Right lobe of liver (tissue), 6 donors: ENCODE measurements at regions not wholly inside any gene's neighbourhood (a gene's known extent, or its start where the extent isn't known, plus 50 kb on each side); places are given as distances from the start of the nearest gene placed in this dataset.

Experiments used
- ATAC-seq, 4 donors: fragments of 200-7000 bp; cut with Tn5 transposase; one replicate each; pipeline ENCODE4 v1.9.1; 2020; ENCODE audit warnings: mild to moderate bottlenecking in 4 of 4, moderate library complexity in 4 of 4
- DNase-seq, 3 donors: peaks; one replicate each; pipeline ENCODE4 v3.0.0-alpha.2; 2020
- H3K27ac ChIP-seq, 3 donors: fragments of 200-600 bp; one replicate each; pipeline ENCODE4 v1.8.0; 2022
- H3K27me3 ChIP-seq, 2 donors: fragments of 200-600 bp; one replicate each; pipeline ENCODE4 v1.8.0; 2022
- H3K36me3 ChIP-seq, 4 donors: fragments of 200-600 bp; sonication (generic) in 1 of 4; one replicate each; pipeline versions ENCODE4 v1.5.1 to v1.8.0; 2017 to 2022; ENCODE audit warnings: control low read depth in 1 of 4
- H3K4me1 ChIP-seq, 4 donors: fragments of 200-600 bp; sonication (generic) in 1 of 4; one replicate each; pipeline versions ENCODE4 v1.5.1 to v1.8.0; 2017 to 2022; ENCODE audit warnings: control low read depth in 1 of 4
- H3K4me3 ChIP-seq, 3 donors: fragments of 200-600 bp; one replicate each; pipeline ENCODE4 v1.8.0; 2022
- H3K9me3 ChIP-seq, 4 donors: fragments of 200-600 bp; sonication (generic) in 1 of 4; one replicate each; pipeline versions ENCODE4 v1.5.1 to v1.8.0; 2017 to 2022; ENCODE audit warnings: control low read depth in 1 of 4
- CTCF ChIP-seq, 4 donors: fragments of 200-600 bp in 3 of 4; fragments of 450-650 bp in 1 of 4; IDR thresholded peaks; one replicate each; pipeline versions ENCODE4 v1.5.1 to v1.8.0; 2016 to 2022; ENCODE audit warnings: antibody characterized with exemption in 4 of 4, mild to moderate bottlenecking in 2 of 4
- POLR2A ChIP-seq: fragments of 450-650 bp; IDR thresholded peaks from one replicate; pipeline ENCODE4 v1.6.1; 2017; ENCODE audit warnings: antibody characterized with exemption, mild to moderate bottlenecking
- WGBS: methylation state at CpG from one replicate; pipeline ENCODE4 v1.1.6; 2018; ENCODE audit warnings: low coverage, low lambda C conversion rate; ENCODE audit not compliant: insufficient coverage; ENCODE audit errors: missing lambda C conversion rate; 5-methylcytosine and 5-hydroxymethylcytosine counted together
- intact Hi-C, 2 donors: fragments of 100-400 bp; cut with DNase I; formaldehyde crosslinking; loops; one replicate each; pipeline versions ENCODE4 v1.11.2 to v1.14.1; 2022
- donor health status: DM: no; HTN: yes; CAD: no.
- donor health status: DM: no; HTN: no; CAD: no.
- donor health status: DM: no; HTN: no; CAD: no.
- donor health status: DM: no; HTN: yes; CAD: no.
- donor health status: DM: no; HTN: yes; CAD: no.

DNA sequence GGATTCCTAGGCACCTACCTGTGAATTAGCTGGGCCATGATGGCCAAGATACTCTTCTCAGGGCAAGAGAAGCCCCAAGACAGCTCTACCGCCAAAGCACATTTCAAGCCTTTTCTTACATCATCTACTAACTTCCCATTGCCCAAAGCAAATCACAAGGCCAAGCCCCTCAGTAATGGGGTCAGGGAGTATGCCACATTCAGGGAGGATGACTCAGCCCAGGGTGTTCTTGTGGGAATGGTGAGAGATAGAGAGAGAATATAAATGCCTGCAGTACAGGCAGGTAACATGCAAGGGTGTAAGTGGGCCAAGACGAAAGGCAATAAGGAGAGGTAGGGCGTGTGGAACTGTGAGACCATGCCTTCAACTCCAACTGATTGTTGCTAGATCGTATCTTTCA is 162.5 kb upstream of the ISX start:
- intact Hi-C loops = no loop called here
- Histone ChIP-seq H3K36me3 (no peaks in the 10 kb centered on the region), H3K9me3 (no peaks in the 10 kb centered on the region), H3K27me3 (no peaks in the 10 kb centered on the region), H3K4me3 (no peak overlapping the region), H3K4me1 (no peaks in the 10 kb centered on the region), H3K27ac (no peak overlapping the region)
- no peak for ATAC-seq
- no peak for DNase-seq
- 66% methylated on average over 4 of the region's 4 CpGs for WGBS
- TF ChIP-seq POLR2A (no peak), CTCF (IDR thresholded peaks at IDR 0.05) (no peak)

DNA sequence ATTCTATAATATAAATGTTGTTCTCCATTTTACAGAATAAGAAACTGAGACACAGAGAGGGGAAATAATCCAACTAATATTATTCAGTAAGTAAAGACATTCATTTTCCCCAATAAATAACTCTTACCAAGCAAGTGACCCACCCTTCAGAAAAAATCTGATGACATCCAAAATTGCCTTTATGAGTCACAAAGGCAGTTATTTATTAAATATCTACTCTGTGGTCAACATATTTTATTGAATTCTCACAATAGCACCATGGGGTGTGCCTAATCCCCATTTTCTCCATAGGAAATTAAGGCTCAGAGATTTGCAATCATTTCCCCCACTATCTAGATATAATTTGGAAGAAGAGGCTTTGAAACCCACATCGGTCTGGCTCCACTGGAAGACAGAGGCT is 161.5 kb upstream of the ISX start:
- intact Hi-C loops = no loop called here
- H3K36me3 ChIP-seq = no peaks in the 10 kb centered on the region
- ATAC-seq = no peak
- H3K9me3 ChIP-seq = no peaks in the 10 kb centered on the region
- no peak for TF ChIP-seq POLR2A
- no peak for TF ChIP-seq CTCF (IDR thresholded peaks at IDR 0.05)
- H3K27me3 ChIP-seq = no peaks in the 10 kb centered on the region
- H3K4me3 ChIP-seq = no peak overlapping the region
- no peak overlapping the region for H3K27ac ChIP-seq
- H3K4me1 ChIP-seq = no peaks in the 10 kb centered on the region
- WGBS = 90% methylated on average over 1 of the region's 1 CpG
- no peak for DNase-seq

DNA sequence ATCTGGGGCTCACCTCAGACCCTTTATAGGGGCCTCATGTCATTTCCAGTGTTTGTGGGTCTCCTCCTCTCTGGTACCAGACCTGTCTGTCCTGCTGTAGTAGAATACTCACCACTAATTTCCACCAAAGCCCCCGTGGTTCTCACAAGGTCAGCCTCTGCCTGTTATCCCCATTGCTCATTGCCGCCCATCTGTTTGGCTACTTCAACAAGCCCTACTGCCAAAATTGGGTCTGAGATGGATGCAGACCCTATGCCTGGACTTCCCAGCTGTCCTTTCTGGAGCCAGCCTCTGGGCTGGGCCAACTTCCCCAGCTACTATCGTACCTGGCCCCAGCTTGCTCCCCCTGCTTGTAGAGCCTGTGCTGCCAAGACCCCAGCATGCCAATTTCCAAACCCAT is 152.1 kb upstream of the ISX start:
- ATAC-seq (no peak), DNase-seq (no peak)
- no peaks in the 10 kb centered on the region for H3K36me3 ChIP-seq
- H3K27ac ChIP-seq = no peak overlapping the region
- intact Hi-C loops = no loop called here
- no peaks in the 10 kb centered on the region for H3K4me1 ChIP-seq
- H3K9me3 ChIP-seq = no peaks in the 10 kb centered on the region
- 50% methylated on average over 3 of the region's 3 CpGs for WGBS
- no peak for TF ChIP-seq CTCF (IDR thresholded peaks at IDR 0.05)
- no peak for TF ChIP-seq POLR2A
- H3K27me3 ChIP-seq = no peaks in the 10 kb centered on the region
- H3K4me3 ChIP-seq = no peak overlapping the region

- no peaks in the 10 kb centered on the region for H3K9me3 ChIP-seq
- no peak overlapping the region for H3K27ac ChIP-seq
- 38% methylated on average over 3 of the region's 3 CpGs for WGBS
- intact Hi-C loops = no loop called here
- DNase-seq (no peak), ATAC-seq (no peak)
- no peaks in the 10 kb centered on the region for H3K36me3 ChIP-seq
- no peak for TF ChIP-seq POLR2A
- no peaks in the 10 kb centered on the region for H3K27me3 ChIP-seq
- H3K4me3 ChIP-seq = no peak overlapping the region
- H3K4me1 ChIP-seq = no peaks in the 10 kb centered on the region
Measured at GRCh38 chr22:34914846-34915245, 151.1 kb upstream of the ISX start.

- TF ChIP-seq CTCF (IDR thresholded peaks at IDR 0.05) (no peak), POLR2A (no peak)
- Histone ChIP-seq H3K36me3 (no peaks in the 10 kb centered on the region), H3K4me3 (no peak overlapping the region), H3K27ac (no peak overlapping the region), H3K27me3 (no peaks in the 10 kb centered on the region), H3K4me1 (no peaks in the 10 kb centered on the region), H3K9me3 (no peaks in the 10 kb centered on the region)
- WGBS = 52% methylated on average over 4 of the region's 5 CpGs
- intact Hi-C loops = no loop called here
- no peak for ATAC-seq
- DNase-seq = no peak
Measured at GRCh38 chr22:34917239-34917638, 148.7 kb upstream of the ISX start.
